PC-9 (cell line): ENCODE measurements at regions not wholly inside any gene's neighbourhood (a gene's known extent, or its start where the extent isn't known, plus 50 kb on each side); places are given as distances from the start of the nearest gene placed in this dataset.

Experiments
- EZH2 ChIP-seq: fragments of 200-600 bp; sonication (generic); IDR thresholded peaks from 2 replicates; pipeline ENCODE4 v1.8.0; 2017; ENCODE audit warnings: antibody characterized with exemption, low read depth
- TF ChIP-seq, protein P1 (sequence below): fragments of 200-600 bp; sonication (generic); conservative IDR thresholded peaks from 2 replicates; pipeline ENCODE4 v1.6.1; 2017; ENCODE audit warnings: mixed run types, antibody characterized with exemption, mild to moderate bottlenecking, moderate library complexity

DNA sequence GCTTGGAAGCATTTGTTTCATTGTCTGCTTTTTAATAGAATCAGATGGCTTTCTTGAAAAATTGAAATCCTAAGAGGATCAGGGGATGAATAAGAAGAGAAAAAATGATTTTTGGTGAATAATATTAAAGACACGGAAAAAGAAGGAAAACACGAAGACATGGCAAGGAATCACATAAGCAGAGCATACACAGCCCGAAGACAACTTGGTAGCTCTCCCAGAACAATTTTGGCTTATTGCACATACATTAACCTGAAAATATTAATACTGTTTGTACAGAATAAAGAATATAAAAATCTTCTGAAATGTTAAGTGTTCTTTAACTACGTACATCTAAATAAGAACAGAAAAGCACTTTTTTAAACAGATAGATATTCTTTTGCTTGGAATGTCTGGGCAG lies 150.0 kb downstream of the SHOX2 start:
- TF ChIP-seq, protein P1, sequence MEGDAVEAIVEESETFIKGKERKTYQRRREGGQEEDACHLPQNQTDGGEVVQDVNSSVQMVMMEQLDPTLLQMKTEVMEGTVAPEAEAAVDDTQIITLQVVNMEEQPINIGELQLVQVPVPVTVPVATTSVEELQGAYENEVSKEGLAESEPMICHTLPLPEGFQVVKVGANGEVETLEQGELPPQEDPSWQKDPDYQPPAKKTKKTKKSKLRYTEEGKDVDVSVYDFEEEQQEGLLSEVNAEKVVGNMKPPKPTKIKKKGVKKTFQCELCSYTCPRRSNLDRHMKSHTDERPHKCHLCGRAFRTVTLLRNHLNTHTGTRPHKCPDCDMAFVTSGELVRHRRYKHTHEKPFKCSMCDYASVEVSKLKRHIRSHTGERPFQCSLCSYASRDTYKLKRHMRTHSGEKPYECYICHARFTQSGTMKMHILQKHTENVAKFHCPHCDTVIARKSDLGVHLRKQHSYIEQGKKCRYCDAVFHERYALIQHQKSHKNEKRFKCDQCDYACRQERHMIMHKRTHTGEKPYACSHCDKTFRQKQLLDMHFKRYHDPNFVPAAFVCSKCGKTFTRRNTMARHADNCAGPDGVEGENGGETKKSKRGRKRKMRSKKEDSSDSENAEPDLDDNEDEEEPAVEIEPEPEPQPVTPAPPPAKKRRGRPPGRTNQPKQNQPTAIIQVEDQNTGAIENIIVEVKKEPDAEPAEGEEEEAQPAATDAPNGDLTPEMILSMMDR = no peak
- no peak for TF ChIP-seq EZH2
